SK-N-SH (cell line): ENCODE measurements at regions not wholly inside any gene's neighbourhood (a gene's known extent, or its start where the extent isn't known, plus 50 kb on each side); places are given as distances from the start of the nearest gene placed in this dataset.

ENCODE experiments used
- CTCF ChIA-PET: fragments of 300-600, 350-600 bp; formaldehyde crosslinking; extraction: SDS; loops from one replicate; lab custom pipeline; 2021; lab: Yijun Ruan, JAX
- POLR2A ChIA-PET: fragments of 350-600 bp; sonication (Branson Sonifier 250); formaldehyde crosslinking; extraction: SDS; loops from one replicate; lab custom pipeline; 2020; ENCODE audit warnings: antibody characterized with exemption, inconsistent platforms; lab: Yijun Ruan, JAX
- DNase-seq: peaks from one replicate; pipeline ENCODE4 v3.0.0; 2012
- H2AFZ ChIP-seq: fragments of 200-600 bp; sonication (generic); 2 replicates; pipeline ENCODE4 v1.8.1; 2016; ENCODE audit warnings: antibody characterized with exemption, mild to moderate bottlenecking, low read depth
- H3F3A ChIP-seq: fragments of 200-600 bp; sonication (generic); replicated peaks from 2 replicates; pipeline ENCODE3; 2016; ENCODE audit warnings: antibody characterized with exemption, mild to moderate bottlenecking; ENCODE audit not compliant: insufficient read depth
- H3K27ac ChIP-seq, 2 experiments: fragments of 200-500 bp in 1 of 2; fragments of 200-600 bp in 1 of 2; sonication (Bioruptor generic) in 1 of 2; sonication (generic), shearing (Covaris generic) in 1 of 2; 2 replicates each; pipeline versions ENCODE4 v1.5.1 to v1.6.1; 2014 to 2016; ENCODE audit warnings: low read depth in 2 of 2, inconsistent platforms in 1 of 2, low read length in 1 of 2, mild to moderate bottlenecking in 1 of 2, mixed read lengths in 1 of 2
- H3K27me3 ChIP-seq: fragments of 200-600 bp; sonication (generic), shearing (Covaris generic); 2 replicates; pipeline ENCODE4 v1.6.1; 2016; ENCODE audit warnings: mixed run types; ENCODE audit not compliant: insufficient read depth
- H3K36me3 ChIP-seq, 2 experiments: fragments of 200-500 bp in 1 of 2; fragments of 200-600 bp in 1 of 2; sonication (Bioruptor generic) in 1 of 2; sonication (generic) in 1 of 2; replicated peaks in 1 of 2; 2 replicates each; pipeline versions ENCODE3 to v1.5.1; 2014 to 2016; ENCODE audit warnings: low read length in 1 of 2, mild to moderate bottlenecking in 1 of 2; ENCODE audit not compliant: insufficient read depth in 2 of 2, control insufficient read depth in 1 of 2
- H3K4me1 ChIP-seq, 2 experiments: fragments of 200-500 bp in 1 of 2; fragments of 200-600 bp in 1 of 2; sonication (Bioruptor generic) in 1 of 2; sonication (generic), shearing (Covaris generic) in 1 of 2; 2 replicates each; pipeline versions ENCODE4 v1.5.1 to v1.6.1; 2014 to 2016; ENCODE audit warnings: low read depth in 1 of 2, low read length in 1 of 2, mixed run types in 1 of 2; ENCODE audit not compliant: insufficient read depth in 2 of 2, control insufficient read depth in 1 of 2
- H3K4me2 ChIP-seq: fragments of 200-600 bp; sonication (generic), shearing (Covaris generic); 2 replicates; pipeline ENCODE4 v1.6.1; 2017; ENCODE audit warnings: mixed run types
- H3K4me3 ChIP-seq, 2 experiments: fragments of 200-500 bp in 1 of 2; fragments of 200-600 bp in 1 of 2; sonication (Bioruptor generic) in 1 of 2; sonication (generic), shearing (Covaris generic) in 1 of 2; 2 replicates each; pipeline versions ENCODE4 v1.5.1 to v1.8.1; 2014 to 2016; ENCODE audit warnings: low read depth in 2 of 2, inconsistent platforms in 1 of 2, low read length in 1 of 2, mild to moderate bottlenecking in 1 of 2, mixed read lengths in 1 of 2, moderate library complexity in 1 of 2
- H3K79me2 ChIP-seq: fragments of 200-600 bp; sonication (generic); 2 replicates; pipeline ENCODE4 v1.8.1; 2017; ENCODE audit warnings: mild to moderate bottlenecking; ENCODE audit not compliant: insufficient read depth
- H3K9ac ChIP-seq: fragments of 200-600 bp; sonication (generic); 2 replicates; pipeline ENCODE4 v1.6.1; 2017; ENCODE audit warnings: mixed run types
- H3K9me2 ChIP-seq: fragments of 200-600 bp; sonication (generic); 2 replicates; pipeline ENCODE4 v1.6.1; 2017; ENCODE audit warnings: mixed run types
- H3K9me3 ChIP-seq: fragments of 200-600 bp; sonication (generic); 2 replicates; pipeline ENCODE4 v1.6.1; 2017; ENCODE audit warnings: mixed run types, mild to moderate bottlenecking, moderate library complexity
- H4K20me1 ChIP-seq: fragments of 200-600 bp; sonication (generic); 2 replicates; pipeline ENCODE4 v1.6.1; 2017; ENCODE audit warnings: mild to moderate bottlenecking, mixed run types; ENCODE audit not compliant: insufficient read depth
- EZH2phosphoT487 ChIP-seq: fragments of 200-600 bp; sonication (generic); IDR thresholded peaks from 2 replicates; pipeline ENCODE4 v1.6.1; 2017; ENCODE audit warnings: low read depth, mixed run types, mild to moderate bottlenecking, antibody characterized with exemption, moderate library complexity, borderline replicate concordance
- FOSL2 ChIP-seq: IDR thresholded peaks from 2 replicates; pipeline ENCODE4 v1.4.0; 2012; ENCODE audit warnings: low read depth, mild to moderate bottlenecking, moderate library complexity, borderline replicate concordance
- FOXJ3 ChIP-seq: sonication (generic); formaldehyde crosslinking; IDR thresholded peaks from 2 replicates; pipeline ENCODE4 v1.5.1; 2020; ENCODE audit warnings: mild to moderate bottlenecking, missing genetic modification reagents
- GABPA ChIP-seq: IDR thresholded peaks from 2 replicates; pipeline ENCODE4 v1.4.0; 2012; ENCODE audit warnings: low read depth, mild to moderate bottlenecking
- GATA2 ChIP-seq: sonication (generic); formaldehyde crosslinking; IDR thresholded peaks from 2 replicates; pipeline ENCODE4 v1.5.0; 2020; ENCODE audit warnings: mild to moderate bottlenecking, missing genetic modification reagents
- NRF1 ChIP-seq: IDR thresholded peaks from 2 replicates; pipeline ENCODE4 v1.6.1; 2012; ENCODE audit warnings: low read depth, mild to moderate bottlenecking, low read length
- RCOR1 ChIP-seq: fragments of 150-350 bp; IDR thresholded peaks from 2 replicates; pipeline ENCODE4 v1.6.1; 2017; ENCODE audit warnings: antibody characterized with exemption, low read length
- RFX5 ChIP-seq: IDR thresholded peaks from 2 replicates; pipeline ENCODE4 v1.6.1; 2012; ENCODE audit warnings: mild to moderate bottlenecking, improper control_type of control experiment, low read length
- RXRA ChIP-seq: IDR thresholded peaks from 2 replicates; pipeline ENCODE4 v1.4.0; 2012; ENCODE audit warnings: low read depth, mild to moderate bottlenecking, borderline replicate concordance
- TAF1 ChIP-seq: IDR thresholded peaks from 2 replicates; pipeline ENCODE4 v1.6.1; 2012; ENCODE audit warnings: low read depth, mild to moderate bottlenecking, low read length, moderate library complexity, borderline replicate concordance
- TCF12 ChIP-seq: IDR thresholded peaks from 2 replicates; pipeline ENCODE4 v1.4.0; 2012
- YY1 ChIP-seq: IDR thresholded peaks from 2 replicates; pipeline ENCODE4 v1.4.0; 2012; ENCODE audit warnings: low read depth, mild to moderate bottlenecking
- WGBS: methylation state at CpG from one replicate; pipeline ENCODE4 v1.1.6; 2017; ENCODE audit warnings: low lambda C conversion rate; 5-methylcytosine and 5-hydroxymethylcytosine counted together
- TF ChIP-seq, protein P1 (sequence below): fragments of 200-600 bp; sonication (generic); IDR thresholded peaks from 2 replicates; pipeline ENCODE4 v1.6.1; 2017; ENCODE audit warnings: antibody characterized with exemption, mild to moderate bottlenecking, moderate library complexity
- TF ChIP-seq, protein P2 (sequence below): IDR thresholded peaks from 2 replicates; pipeline ENCODE4; 2012

DNA sequence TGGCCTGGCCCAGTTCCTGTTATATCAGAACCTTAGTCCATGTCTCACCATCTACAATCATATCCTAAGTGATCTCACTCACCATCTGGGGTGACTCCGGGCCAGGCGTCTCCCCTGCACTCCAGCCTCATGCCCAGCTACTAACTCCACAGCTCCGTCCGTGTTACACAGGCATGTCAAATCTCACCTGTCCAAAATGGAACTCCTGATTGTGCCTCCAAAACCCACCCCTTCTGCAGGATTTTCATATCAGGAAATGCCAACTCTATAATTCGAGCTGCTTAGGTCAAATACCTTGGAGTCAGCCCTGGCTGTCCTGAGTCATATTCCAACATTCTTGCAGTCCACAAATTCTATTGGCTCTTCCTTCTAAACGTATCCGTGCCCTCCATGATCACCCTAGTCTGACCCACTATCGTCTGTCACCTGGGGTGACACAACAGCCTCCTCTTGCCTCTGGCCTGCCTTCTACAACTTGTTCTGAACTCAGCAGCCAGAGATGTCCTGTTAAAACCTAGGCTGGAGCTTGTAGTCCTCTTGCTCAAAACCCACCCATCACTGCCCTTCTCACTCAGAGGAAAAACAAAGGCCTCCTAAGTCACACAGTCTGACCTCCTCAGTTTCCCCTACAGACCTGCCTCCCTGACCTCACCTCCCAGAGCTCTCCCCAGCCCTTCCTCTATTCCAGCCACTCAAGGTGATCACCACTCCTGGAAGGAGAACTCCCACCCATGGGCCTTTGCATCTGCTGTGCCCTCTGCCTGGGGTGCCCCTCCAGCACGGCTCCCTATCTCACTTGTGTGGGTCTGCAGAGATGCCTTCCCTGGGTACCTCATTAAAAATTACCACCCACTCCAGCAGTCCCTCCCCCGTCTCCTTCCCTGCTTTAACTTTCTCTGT, 85.3 kb upstream of the SIRPA start:
- no peaks in the 10 kb centered on the region for H3K9me3 ChIP-seq
- H2AFZ ChIP-seq, result no peak overlapping the region
- peaks cover 17 to 43% of the 10 kb centered on the region in 2 experiments; a peak in 3 of 4 replicates for H3K4me1 ChIP-seq
- peak overlapping the region in 1 of 2 experiments; percentile 86; a peak in 2 of 4 replicates for H3K27ac ChIP-seq
- TF ChIP-seq TAF1, result no peak
- TF ChIP-seq, protein P1, sequence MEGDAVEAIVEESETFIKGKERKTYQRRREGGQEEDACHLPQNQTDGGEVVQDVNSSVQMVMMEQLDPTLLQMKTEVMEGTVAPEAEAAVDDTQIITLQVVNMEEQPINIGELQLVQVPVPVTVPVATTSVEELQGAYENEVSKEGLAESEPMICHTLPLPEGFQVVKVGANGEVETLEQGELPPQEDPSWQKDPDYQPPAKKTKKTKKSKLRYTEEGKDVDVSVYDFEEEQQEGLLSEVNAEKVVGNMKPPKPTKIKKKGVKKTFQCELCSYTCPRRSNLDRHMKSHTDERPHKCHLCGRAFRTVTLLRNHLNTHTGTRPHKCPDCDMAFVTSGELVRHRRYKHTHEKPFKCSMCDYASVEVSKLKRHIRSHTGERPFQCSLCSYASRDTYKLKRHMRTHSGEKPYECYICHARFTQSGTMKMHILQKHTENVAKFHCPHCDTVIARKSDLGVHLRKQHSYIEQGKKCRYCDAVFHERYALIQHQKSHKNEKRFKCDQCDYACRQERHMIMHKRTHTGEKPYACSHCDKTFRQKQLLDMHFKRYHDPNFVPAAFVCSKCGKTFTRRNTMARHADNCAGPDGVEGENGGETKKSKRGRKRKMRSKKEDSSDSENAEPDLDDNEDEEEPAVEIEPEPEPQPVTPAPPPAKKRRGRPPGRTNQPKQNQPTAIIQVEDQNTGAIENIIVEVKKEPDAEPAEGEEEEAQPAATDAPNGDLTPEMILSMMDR, result no peak
- no peak for TF ChIP-seq YY1
- TF ChIP-seq GATA2 (CRISPR knock-in tag), result no peak
- no peak for TF ChIP-seq NRF1
- TF ChIP-seq FOXJ3 (CRISPR knock-in tag), result no peak
- TF ChIP-seq FOSL2, result peak; percentile 27; the same call in 1 of the 2 replicates
- no peak for TF ChIP-seq RFX5
- TF ChIP-seq RXRA, result peak; percentile 57; the same call in 1 of the 2 replicates
- TF ChIP-seq GABPA, result no peak
- no peak; the same call in 1 of the 2 replicates for TF ChIP-seq TCF12
- no peak for TF ChIP-seq EZH2phosphoT487
- TF ChIP-seq, protein P2, sequence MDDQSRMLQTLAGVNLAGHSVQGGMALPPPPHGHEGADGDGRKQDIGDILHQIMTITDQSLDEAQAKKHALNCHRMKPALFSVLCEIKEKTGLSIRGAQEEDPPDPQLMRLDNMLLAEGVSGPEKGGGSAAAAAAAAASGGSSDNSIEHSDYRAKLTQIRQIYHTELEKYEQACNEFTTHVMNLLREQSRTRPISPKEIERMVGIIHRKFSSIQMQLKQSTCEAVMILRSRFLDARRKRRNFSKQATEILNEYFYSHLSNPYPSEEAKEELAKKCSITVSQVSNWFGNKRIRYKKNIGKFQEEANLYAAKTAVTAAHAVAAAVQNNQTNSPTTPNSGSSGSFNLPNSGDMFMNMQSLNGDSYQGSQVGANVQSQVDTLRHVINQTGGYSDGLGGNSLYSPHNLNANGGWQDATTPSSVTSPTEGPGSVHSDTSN, result no peak; the same call in 1 of the 2 replicates
- no peak for TF ChIP-seq RCOR1
- TF ChIP-seq, all 33 proteins: peak for 2
- Histone ChIP-seq H3F3A (peaks cover 36% of the 10 kb centered on the region), H3K4me2 (peak overlapping the region; percentile 65), H4K20me1 (no peaks in the 10 kb centered on the region), H3K9ac (peak overlapping the region; percentile 63), H3K79me2 (no peaks in the 10 kb centered on the region), H3K27me3 (no peaks in the 10 kb centered on the region), H3K36me3 (no peaks in the 10 kb centered on the region), H3K9me2 (no peaks in the 10 kb centered on the region), H3K4me3 (no peak overlapping the region)
- POLR2A ChIA-PET, result no interaction called here
- DNase-seq, result no peak
- 32% methylated on average over 10 of the region's 10 CpGs for WGBS
- CTCF ChIA-PET, result interaction anchor here (0.9 to 2.3 kb wide), 3 partner anchors 33 kb away, joined by 3 to 11 read pairs (median 3); no protein-coding TSS in a partner anchor
